Choroid plexus epithelial cell (primary cell): ENCODE measurements at regions not wholly inside any gene's neighbourhood (a gene's known extent, or its start where the extent isn't known, plus 50 kb on each side); places are given as distances from the start of the nearest gene placed in this dataset.

ENCODE experiments used
- DNase-seq: peaks from one replicate; pipeline ENCODE4 v3.0.0-alpha.2; 2010; ENCODE audit warnings: low read depth
- H3K4me3 ChIP-seq: 2 replicates; pipeline ENCODE4 v1.5.1; 2011; ENCODE audit warnings: low read depth, mild to moderate bottlenecking, control low read depth, low read length, moderate library complexity
- CTCF ChIP-seq: conservative IDR thresholded peaks from 2 replicates; pipeline ENCODE4 v1.5.1; 2011; ENCODE audit warnings: low read depth, mild to moderate bottlenecking, control low read depth, inconsistent platforms, low read length, moderate library complexity

DNA sequence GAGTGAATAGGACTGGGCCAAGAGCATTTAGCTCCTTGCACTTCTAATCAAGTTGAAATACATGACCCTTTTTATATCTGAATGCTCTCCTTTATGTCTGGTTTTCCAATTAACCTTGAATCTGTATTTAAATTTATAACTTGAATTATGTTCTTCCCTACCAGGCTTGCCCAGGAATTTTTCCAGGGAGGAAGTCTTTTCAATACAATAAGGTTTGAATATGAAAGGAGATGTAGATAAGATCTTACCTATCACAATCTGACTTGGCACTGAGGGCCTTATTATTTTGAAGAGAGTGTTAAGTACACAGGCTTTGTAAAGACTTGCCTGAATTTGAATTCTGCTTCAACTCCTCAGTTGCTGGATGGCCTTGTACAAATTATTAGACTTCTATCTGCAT, 555.7 kb downstream of the PCDH7 start:
- TF ChIP-seq CTCF, result no peak
- DNase-seq, result no peak

GRCh38 chr4:31283679-31284078, 563.5 kb downstream of the PCDH7 start:
- no peak for DNase-seq
- TF ChIP-seq CTCF, result no peak
- no peak overlapping the region for H3K4me3 ChIP-seq

More for the DNA sequence above, 555.7 kb downstream of the PCDH7 start:
- no peak overlapping the region for H3K4me3 ChIP-seq

GRCh38 chr4:31290836-31291235, 570.7 kb downstream of the PCDH7 start:
- no peak overlapping the region for H3K4me3 ChIP-seq
- no peak for TF ChIP-seq CTCF
- no peak for DNase-seq

DNA sequence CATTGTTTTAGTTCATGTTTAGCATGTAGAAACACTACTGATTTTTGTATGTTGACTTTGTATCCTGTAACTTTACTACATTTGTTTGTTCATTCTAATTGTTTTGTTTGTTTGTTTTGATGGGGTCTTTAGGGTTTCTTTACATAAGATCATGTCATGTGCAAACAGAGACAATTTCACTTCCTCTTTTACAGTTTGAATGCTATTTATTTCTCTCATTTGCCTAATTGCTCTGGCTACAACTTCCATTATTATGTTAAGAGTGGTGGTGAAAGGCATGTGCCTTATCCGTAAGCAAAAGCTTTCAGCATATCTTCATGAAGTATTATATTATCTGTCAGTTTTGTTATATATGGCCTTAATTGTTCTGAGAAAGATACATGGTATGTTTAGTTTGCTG, 571.1 kb downstream of the PCDH7 start:
- no peak for DNase-seq
- TF ChIP-seq CTCF, result no peak
- no peak overlapping the region for H3K4me3 ChIP-seq

GRCh38 chr4:31294655-31295480, 574.7 kb downstream of the PCDH7 start:
- no peak overlapping the region for H3K4me3 ChIP-seq
- TF ChIP-seq CTCF, result no peak
- DNase-seq, result no peak

GRCh38 chr4:31298737-31299136, 578.6 kb downstream of the PCDH7 start:
- TF ChIP-seq CTCF, result no peak
- DNase-seq, result no peak
- no peak overlapping the region for H3K4me3 ChIP-seq

- no peak for DNase-seq
- TF ChIP-seq CTCF, result no peak
- H3K4me3 ChIP-seq, result no peak overlapping the region
These were observed 586.9 kb downstream of the PCDH7 start for GRCh38 chr4:31307029-31307428.
